B cell (primary cell): ENCODE measurements at regions not wholly inside any gene's neighbourhood (a gene's known extent, or its start where the extent isn't known, plus 50 kb on each side); places are given as distances from the start of the nearest gene placed in this dataset.

Experiments used
- CTCF ChIP-seq: fragments of 200-600 bp; IDR thresholded peaks from one replicate; pipeline ENCODE4 v1.8.0; 2022; ENCODE audit warnings: antibody characterized with exemption, mild to moderate bottlenecking
- EZH2 ChIP-seq: IDR thresholded peaks from 2 replicates; pipeline ENCODE4 v1.6.1; 2012; ENCODE audit warnings: borderline replicate concordance, low read depth, mild to moderate bottlenecking, moderate library complexity, low read length; ENCODE audit not compliant: insufficient read depth, poor library complexity, severe bottlenecking

GRCh38 chr9:24698881-24699518, 153.3 kb upstream of the IZUMO3 start:
- TF ChIP-seq CTCF (no peak), EZH2 (no peak)
